K562 (cell line): ENCODE measurements at regions not wholly inside any gene's neighbourhood (a gene's known extent, or its start where the extent isn't known, plus 50 kb on each side); places are given as distances from the start of the nearest gene placed in this dataset.

Experiments
- ATAC-seq: fragments of 200-7000 bp; cut with Tn5 transposase; 3 replicates; pipeline ENCODE4 v1.9.1; 2020; ENCODE audit warnings: moderate library complexity
- BruUV-seq: library from RNA; stranded (reverse); fragments of 400-500 nt; replicated peaks from 2 replicates; lab custom pipeline; 2021; lab: Mats Ljungman, UMichigan
- CTCF ChIA-PET: fragments of 300-600 bp; formaldehyde crosslinking; extraction: SDS; loops from one replicate; lab custom pipeline; 2021; ENCODE audit warnings: low intra/inter-chr PET ratio; lab: Yijun Ruan, JAX
- POLR2A ChIA-PET: fragments of 300-600, 350-650 bp; sonication (Branson Sonifier 250); formaldehyde crosslinking; extraction: SDS; loops from one replicate; lab custom pipeline; 2021; ENCODE audit warnings: antibody characterized with exemption, inconsistent platforms; lab: Yijun Ruan, JAX
- DNase-seq, 4 experiments: peaks; one replicate each; pipeline versions ENCODE4 v3.0.0 to v3.0.0-alpha.2; 2011 to 2018; ENCODE audit warnings: low spot score in 3 of 4, mixed read lengths in 3 of 4; ENCODE audit errors: extremely low read depth in 1 of 4
- FAIRE-seq: peaks from 2 replicates; lab custom pipeline; 2011; peaks lifted over from hg19 to GRCh38; lab: Jason Lieb, UNC
- H2AFZ ChIP-seq: 2 replicates; pipeline ENCODE4 v1.6.0; 2011; ENCODE audit warnings: low read depth, low read length, control low read depth, inconsistent platforms
- H3K27ac ChIP-seq: fragments of 200-600 bp; 3 replicates; pipeline ENCODE4 v1.8.0; 2011; ENCODE audit warnings: low read depth, mild to moderate bottlenecking, control low read depth, inconsistent platforms, low read length, moderate library complexity, mixed read lengths; ENCODE audit errors: extremely low read depth
- H3K27me3 ChIP-seq, 2 experiments: fragments of 300-600 bp in 1 of 2; 2 replicates in 1 of 2; 3 replicates in 1 of 2; pipeline versions ENCODE4 v1.6.0 to v1.8.0; 2011; ENCODE audit warnings: inconsistent platforms in 2 of 2, low read length in 2 of 2, mild to moderate bottlenecking in 1 of 2, mixed read lengths in 1 of 2, moderate library complexity in 1 of 2; ENCODE audit not compliant: control insufficient read depth in 2 of 2, insufficient read depth in 2 of 2
- H3K36me3 ChIP-seq: fragments of 300-600 bp; 3 replicates; pipeline ENCODE4 v1.8.0; 2011; ENCODE audit warnings: mild to moderate bottlenecking, low read length, inconsistent platforms; ENCODE audit not compliant: control insufficient read depth, insufficient read depth
- H3K4me1 ChIP-seq, 2 experiments: fragments of 200-600 bp in 1 of 2; replicated peaks in 1 of 2; 2 replicates in 1 of 2; 3 replicates in 1 of 2; pipeline versions ENCODE4 v1.5.1 to v1.8.0; 2011; ENCODE audit warnings: inconsistent platforms in 2 of 2, low read length in 2 of 2, mild to moderate bottlenecking in 1 of 2, mixed read lengths in 1 of 2, moderate library complexity in 1 of 2; ENCODE audit not compliant: control insufficient read depth in 2 of 2, insufficient read depth in 2 of 2
- H3K4me2 ChIP-seq: 2 replicates; pipeline ENCODE4 v1.6.1; 2011; ENCODE audit warnings: low read length, control low read depth, inconsistent platforms, mixed read lengths; ENCODE audit not compliant: insufficient read depth
- H3K4me3 ChIP-seq: fragments of 200-600 bp; sonication (generic), shearing (Covaris generic); 2 replicates; pipeline ENCODE4 v1.5.1; 2016; ENCODE audit warnings: control low read depth, inconsistent platforms
- H3K79me2 ChIP-seq: fragments of 200-600 bp; 3 replicates; pipeline ENCODE4 v1.8.0; 2011; ENCODE audit warnings: low read length, inconsistent platforms; ENCODE audit not compliant: control insufficient read depth, insufficient read depth
- H3K9ac ChIP-seq, 2 experiments: 2 replicates each; pipeline versions ENCODE4 v1.6.0 to v1.6.1; 2011; ENCODE audit warnings: low read depth in 2 of 2, low read length in 2 of 2, control low read depth in 1 of 2, inconsistent platforms in 1 of 2, mild to moderate bottlenecking in 1 of 2, mixed read lengths in 1 of 2; ENCODE audit not compliant: insufficient read depth in 1 of 2
- H3K9me1 ChIP-seq: one replicate; pipeline ENCODE4 v1.6.0; 2011; ENCODE audit warnings: inconsistent platforms, mild to moderate bottlenecking, low read length, moderate library complexity; ENCODE audit not compliant: control insufficient read depth, insufficient read depth
- H3K9me3 ChIP-seq: replicated peaks from 2 replicates; pipeline ENCODE4 v1.5.1; 2011; ENCODE audit warnings: low read depth, low read length, inconsistent platforms; ENCODE audit not compliant: control insufficient read depth, insufficient read depth
- H4K20me1 ChIP-seq: replicated peaks from 2 replicates; pipeline ENCODE4 v1.6.1; 2011; ENCODE audit warnings: low read length, inconsistent platforms, mixed read lengths; ENCODE audit not compliant: control insufficient read depth, insufficient read depth
- ARID3B ChIP-seq: fragments of 250-450 bp; sonication (Bioruptor Pico); IDR thresholded peaks from 2 replicates; pipeline ENCODE4 v1.4.0; 2020; ENCODE audit warnings: borderline replicate concordance
- CBX2 ChIP-seq: fragments of 200-600 bp; sonication (generic); IDR thresholded peaks from one replicate; pipeline ENCODE4 v1.6.1; 2012; ENCODE audit warnings: mild to moderate bottlenecking, low read length, inconsistent platforms; ENCODE audit not compliant: insufficient read depth, poor library complexity, severe bottlenecking
- CHCHD3 ChIP-seq: fragments of 250-450 bp; sonication (Bioruptor Pico); IDR thresholded peaks from 2 replicates; pipeline ENCODE4 v2.1.2; 2022; ENCODE audit warnings: mild to moderate bottlenecking
- CREM ChIP-seq: IDR thresholded peaks from 2 replicates; pipeline ENCODE4 v1.6.1; 2014; ENCODE audit warnings: antibody characterized with exemption, low read depth
- GTF2F1 ChIP-seq: IDR thresholded peaks from 2 replicates; pipeline ENCODE4 v1.6.1; 2011; ENCODE audit warnings: low read depth, low read length, improper control_type of control experiment
- HCFC1 ChIP-seq: IDR thresholded peaks from 2 replicates; pipeline ENCODE4 v1.6.1; 2012; ENCODE audit warnings: low read depth, low read length, improper control_type of control experiment
- IFI16 ChIP-seq: fragments of 250-450 bp; sonication (Bioruptor Pico); IDR thresholded peaks from 2 replicates; pipeline ENCODE4 v2.1.2; 2022; ENCODE audit warnings: mild to moderate bottlenecking, inconsistent platforms
- JUN ChIP-seq, 2 experiments: sonication (generic) in 1 of 2; formaldehyde crosslinking in 1 of 2; IDR thresholded peaks; 2 replicates each; pipeline versions ENCODE4 v1.6.1 to v1.8.0; 2012 to 2022; ENCODE audit warnings: borderline replicate concordance in 2 of 2, mild to moderate bottlenecking in 2 of 2, improper control_type of control experiment in 1 of 2, low read depth in 1 of 2, low read length in 1 of 2, missing genetic modification reagents in 1 of 2
- KLF6 ChIP-seq: fragments of 250-450 bp; sonication (Bioruptor Pico); IDR thresholded peaks from 2 replicates; pipeline ENCODE4 v1.4.0; 2020; ENCODE audit warnings: mild to moderate bottlenecking, moderate library complexity, borderline replicate concordance
- MITF ChIP-seq: IDR thresholded peaks from 2 replicates; pipeline ENCODE4 v1.6.1; 2014; ENCODE audit warnings: antibody characterized with exemption
- RAD51 ChIP-seq: fragments of 450-650 bp; IDR thresholded peaks from 2 replicates; pipeline ENCODE4 v1.7.1; 2016; ENCODE audit warnings: low read depth, mild to moderate bottlenecking, borderline replicate concordance
- SMARCA5 ChIP-seq: fragments of 450-650 bp; IDR thresholded peaks from 2 replicates; pipeline ENCODE4 v1.6.1; 2016
- ZMIZ1 ChIP-seq, 2 experiments: fragments of 150-350 bp in 1 of 2; IDR thresholded peaks; 2 replicates each; pipeline ENCODE4 v1.6.1; 2012 to 2016; ENCODE audit warnings: low read depth in 2 of 2, low read length in 2 of 2, mild to moderate bottlenecking in 1 of 2, moderate library complexity in 1 of 2
- ZNF232 ChIP-seq: sonication (generic); formaldehyde crosslinking; IDR thresholded peaks from 2 replicates; pipeline ENCODE4 v1.8.0; 2022; ENCODE audit warnings: mild to moderate bottlenecking, missing genetic modification reagents
- ZNF3 ChIP-seq: fragments of 250-450 bp; sonication (Bioruptor Pico); IDR thresholded peaks from 2 replicates; pipeline ENCODE4 v1.5.0; 2021; ENCODE audit warnings: mild to moderate bottlenecking, moderate library complexity
- WGBS: fragments of 100-300 bp; shearing (Covaris generic); methylation state at CpG from one replicate; pipeline ENCODE4 v1.1.6; 2016; ENCODE audit warnings: low coverage, mixed read lengths; ENCODE audit not compliant: insufficient coverage; ENCODE audit errors: missing lambda C conversion rate; 5-methylcytosine and 5-hydroxymethylcytosine counted together
- in situ Hi-C: fragments of 300-500 bp; cut with MboI; formaldehyde crosslinking; loops from 4 replicates; pipeline ENCODE4 v1.15.0; 2018; ENCODE audit warnings: inconsistent platforms, mixed read lengths
- intact Hi-C: fragments of 100-400 bp; cut with micrococcal nuclease; formaldehyde crosslinking; loops from 2 replicates; pipeline ENCODE4 v1.14.2; 2022

- ChIA-PET POLR2A (no interaction called here), CTCF (no interaction called here)
- H2AFZ ChIP-seq = no peak overlapping the region
- in situ Hi-C loops (no loop called here), intact Hi-C loops (no loop called here)
- BruUV-seq = no TSS peak
- no peaks in the 10 kb centered on the region for H4K20me1 ChIP-seq
- H3K79me2 ChIP-seq = no peaks in the 10 kb centered on the region
- no peaks in the 10 kb centered on the region for H3K9me3 ChIP-seq
- no peaks in the 10 kb centered on the region for H3K9me1 ChIP-seq
- no peak overlapping the region for H3K27ac ChIP-seq
- WGBS = 4% methylated on average over 2 of the region's 2 CpGs
- ATAC-seq = no peak
- H3K4me2 ChIP-seq = no peak overlapping the region
- no peak overlapping the region for H3K4me3 ChIP-seq
- no peak overlapping the region for H3K9ac ChIP-seq
- no peaks in the 10 kb centered on the region for H3K27me3 ChIP-seq
- no peak for FAIRE-seq
- DNase-seq = no peak
- H3K4me1 ChIP-seq = no peaks in the 10 kb centered on the region
- no peaks in the 10 kb centered on the region for H3K36me3 ChIP-seq
- TF ChIP-seq ZNF232 (CRISPR knock-in tag) (no peak), HCFC1 (no peak), JUN (IDR thresholded peaks at IDR 0.05; ENCODE audit: borderline replicate concordance, low read depth, low read length) (no peak), JUN (CRISPR knock-in tag; IDR thresholded peaks at IDR 0.05; ENCODE audit: borderline replicate concordance) (no peak), ARID3B (CRISPR knock-in tag) (no peak), IFI16 (no peak), GTF2F1 (no peak), KLF6 (CRISPR knock-in tag) (no peak), CHCHD3 (no peak), MITF (no peak), CREM (no peak), CBX2 (no peak), ZMIZ1 (IDR thresholded peaks at IDR 0.05; ENCODE audit: low read depth in 2 of 2, low read length in 2 of 2) (no peak), SMARCA5 (no peak), RAD51 (no peak), ZNF3 (CRISPR knock-in tag) (no peak)
These were observed 665.2 kb downstream of the DIPK2A start for GRCh38 chr3:144636833-144637232.
